Transverse colon (tissue), 4 donors: ENCODE measurements at regions not wholly inside any gene's neighbourhood (a gene's known extent, or its start where the extent isn't known, plus 50 kb on each side); places are given as distances from the start of the nearest gene placed in this dataset.

ENCODE experiments used
- CTCF ChIP-seq, 5 experiments: fragments of 200-600 bp in 3 of 5; fragments of 450-650 bp in 2 of 5; sonication (generic) in 3 of 5; IDR thresholded peaks; 1 replicate in 2 of 5; 2 replicates in 3 of 5; pipeline ENCODE4 v1.5.1; 2016 to 2017; ENCODE audit warnings: antibody characterized with exemption in 5 of 5, inconsistent platforms in 3 of 5, mild to moderate bottlenecking in 2 of 5, moderate library complexity in 1 of 5
- POLR2AphosphoS5 ChIP-seq, 3 donors: sonication (generic); formaldehyde crosslinking; IDR thresholded peaks; one replicate each; pipeline ENCODE4 v1.6.1; 2016; ENCODE audit warnings: antibody characterized with exemption in 3 of 3

- no peak for TF ChIP-seq POLR2AphosphoS5 (IDR thresholded peaks at IDR 0.05)
- TF ChIP-seq CTCF (IDR thresholded peaks at IDR 0.05): no peak
Observed at GRCh38 chr12:44960856-44961255, 84.7 kb upstream of the NELL2 start.
